IPS-18c (cell line): ENCODE measurements at regions not wholly inside any gene's neighbourhood (a gene's known extent, or its start where the extent isn't known, plus 50 kb on each side); places are given as distances from the start of the nearest gene placed in this dataset.

ENCODE experiments used
- H3K4me3 ChIP-seq: 2 replicates; pipeline ENCODE4 v1.7.0; 2013; ENCODE audit warnings: low read depth, mild to moderate bottlenecking, low read length, moderate library complexity; ENCODE audit not compliant: insufficient read depth
- H3K9me3 ChIP-seq: one replicate; pipeline ENCODE4 v1.6.1; 2013; ENCODE audit warnings: mild to moderate bottlenecking, low read length, moderate library complexity; ENCODE audit not compliant: control insufficient read depth, insufficient read depth

DNA sequence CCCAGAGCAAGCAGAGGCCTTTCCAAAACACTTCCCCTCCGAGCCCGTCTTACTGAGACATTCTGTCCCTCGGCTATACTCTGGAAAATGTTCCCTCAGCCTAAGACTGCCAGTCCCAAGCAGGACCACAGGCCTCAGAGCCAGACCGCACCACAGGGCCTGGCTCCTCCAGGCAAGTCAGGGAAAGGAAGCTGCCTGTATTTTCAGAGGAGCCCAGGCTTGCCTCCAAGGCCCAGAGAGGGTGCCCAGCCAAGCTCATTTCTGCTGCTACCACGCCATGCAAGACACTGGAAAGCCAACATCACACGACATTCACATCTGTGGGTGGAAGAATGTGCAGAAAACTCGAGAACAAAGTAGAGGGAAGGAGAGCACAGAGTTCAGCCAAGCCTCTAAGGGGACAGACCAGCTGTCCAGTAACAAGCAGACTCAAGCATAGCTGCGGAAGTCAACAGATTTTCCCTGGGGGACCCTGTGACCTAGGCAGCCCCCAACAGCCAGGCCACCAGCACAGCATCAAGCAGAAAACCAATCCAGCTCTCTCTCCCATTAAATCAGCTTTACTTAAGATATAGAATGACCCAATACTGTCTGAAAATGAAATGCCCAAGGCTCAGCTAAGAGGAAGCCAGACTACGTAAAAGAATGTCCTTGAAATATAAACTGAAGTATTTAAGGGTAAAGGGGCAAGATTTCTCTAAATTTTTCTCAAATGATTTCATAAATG is 123.9 kb downstream of the ZFP36L2 start:
- Histone ChIP-seq H3K4me3 (no peak overlapping the region), H3K9me3 (peaks cover 5% of the 10 kb centered on the region)

DNA sequence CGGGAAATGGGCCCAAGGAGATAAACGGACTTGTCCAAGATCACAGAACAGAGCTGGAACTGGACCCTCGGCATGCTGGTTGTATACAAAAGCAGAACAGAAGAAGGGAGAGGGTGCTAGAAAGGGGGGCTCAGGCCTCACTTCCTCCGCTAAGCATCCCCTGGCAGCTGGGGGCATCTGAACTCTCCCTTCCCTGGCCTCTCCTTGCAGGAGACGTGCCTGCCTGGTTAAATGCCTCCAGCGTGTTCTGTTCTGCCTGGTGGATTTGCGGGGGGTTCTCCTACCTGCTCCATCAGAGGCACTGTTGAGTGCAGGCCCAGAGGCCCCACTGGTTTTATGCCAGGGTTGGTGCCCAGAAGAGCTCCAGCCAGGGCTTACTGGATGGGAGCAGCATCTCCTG is 124.7 kb downstream of the ZFP36L2 start:
- Histone ChIP-seq H3K9me3 (peaks cover 5% of the 10 kb centered on the region), H3K4me3 (no peak overlapping the region; the same call in 1 of the 2 replicates)

- Histone ChIP-seq H3K9me3 (peaks cover 5% of the 10 kb centered on the region), H3K4me3 (peak overlapping the region; percentile 32; the same call in 1 of the 2 replicates)
Measured at GRCh38 chr2:43100883-43101662, 125.3 kb downstream of the ZFP36L2 start.

- Histone ChIP-seq H3K4me3 (no peak overlapping the region; the same call in 1 of the 2 replicates), H3K9me3 (peaks cover 5% of the 10 kb centered on the region)
Measured at GRCh38 chr2:43100362-43100882, 126.0 kb downstream of the ZFP36L2 start.

GRCh38 chr2:43099797-43100196 is 126.6 kb downstream of the ZFP36L2 start:
- H3K4me3 ChIP-seq: no peak overlapping the region
- H3K9me3 ChIP-seq: peaks cover 5% of the 10 kb centered on the region

GRCh38 chr2:43098539-43098938 is 127.9 kb downstream of the ZFP36L2 start:
- H3K4me3 ChIP-seq: no peak overlapping the region
- peaks cover 3% of the 10 kb centered on the region for H3K9me3 ChIP-seq

GRCh38 chr2:43097644-43098408 is 128.6 kb downstream of the ZFP36L2 start:
- peaks cover 3% of the 10 kb centered on the region for H3K9me3 ChIP-seq
- no peak overlapping the region for H3K4me3 ChIP-seq

GRCh38 chr2:43095533-43096295 is 130.7 kb downstream of the ZFP36L2 start:
- Histone ChIP-seq H3K9me3 (no peaks in the 10 kb centered on the region), H3K4me3 (no peak overlapping the region)

- Histone ChIP-seq H3K4me3 (no peak overlapping the region), H3K9me3 (no peaks in the 10 kb centered on the region)
Measured at GRCh38 chr2:43092520-43093179, 133.8 kb downstream of the ZFP36L2 start.

GRCh38 chr2:43090317-43090716 is 136.1 kb downstream of the ZFP36L2 start:
- Histone ChIP-seq H3K4me3 (no peak overlapping the region; the same call in 1 of the 2 replicates), H3K9me3 (no peaks in the 10 kb centered on the region)

DNA sequence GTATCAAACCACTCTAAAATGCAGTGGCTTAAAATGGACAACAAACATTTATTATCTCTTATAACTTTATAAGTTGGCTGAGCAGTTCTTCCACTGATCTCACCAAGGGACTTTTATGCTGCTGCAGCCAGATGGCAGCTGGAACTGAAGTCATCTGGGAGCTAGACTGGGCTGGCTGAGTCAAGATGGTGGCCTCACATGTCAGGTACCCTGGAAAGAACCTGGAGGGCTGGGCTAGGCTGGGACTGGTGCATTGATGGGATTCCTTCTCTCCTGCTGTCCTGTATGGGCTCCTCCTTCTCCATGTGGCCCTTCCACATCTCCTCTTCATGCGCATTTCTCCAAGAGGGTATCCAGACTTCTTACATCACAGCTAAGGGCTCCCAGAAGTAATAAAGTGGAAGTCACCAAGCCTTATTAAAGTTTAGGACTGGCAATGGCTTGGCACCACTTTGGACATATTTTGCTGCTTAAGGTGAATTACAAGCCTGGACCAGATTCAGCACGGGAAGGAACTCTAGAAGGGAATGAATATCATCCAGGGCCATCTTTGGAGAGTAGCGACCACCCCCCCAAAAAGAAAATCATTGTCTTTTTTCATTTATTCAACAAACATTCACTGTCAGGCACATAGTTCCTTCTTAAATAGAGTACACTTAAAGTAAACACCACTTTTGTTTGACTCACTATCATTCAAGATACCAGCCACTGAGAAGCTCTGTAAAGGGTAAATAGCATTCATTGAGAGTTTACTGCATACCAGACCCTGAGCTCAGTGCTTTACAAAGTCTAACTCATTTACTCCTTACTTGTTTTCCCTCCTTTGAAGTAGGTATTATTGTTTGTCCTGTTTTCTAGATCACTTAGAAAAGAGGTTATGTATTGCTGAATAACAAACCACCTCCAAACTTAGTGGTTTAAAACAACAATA is 138.0 kb downstream of the ZFP36L2 start:
- H3K4me3 ChIP-seq: no peak overlapping the region

GRCh38 chr2:43087413-43087812 is 139.0 kb downstream of the ZFP36L2 start:
- Histone ChIP-seq H3K4me3 (no peak overlapping the region), H3K9me3 (no peaks in the 10 kb centered on the region)

More for the DNA sequence above, 138.0 kb downstream of the ZFP36L2 start:
- no peaks in the 10 kb centered on the region for H3K9me3 ChIP-seq

DNA sequence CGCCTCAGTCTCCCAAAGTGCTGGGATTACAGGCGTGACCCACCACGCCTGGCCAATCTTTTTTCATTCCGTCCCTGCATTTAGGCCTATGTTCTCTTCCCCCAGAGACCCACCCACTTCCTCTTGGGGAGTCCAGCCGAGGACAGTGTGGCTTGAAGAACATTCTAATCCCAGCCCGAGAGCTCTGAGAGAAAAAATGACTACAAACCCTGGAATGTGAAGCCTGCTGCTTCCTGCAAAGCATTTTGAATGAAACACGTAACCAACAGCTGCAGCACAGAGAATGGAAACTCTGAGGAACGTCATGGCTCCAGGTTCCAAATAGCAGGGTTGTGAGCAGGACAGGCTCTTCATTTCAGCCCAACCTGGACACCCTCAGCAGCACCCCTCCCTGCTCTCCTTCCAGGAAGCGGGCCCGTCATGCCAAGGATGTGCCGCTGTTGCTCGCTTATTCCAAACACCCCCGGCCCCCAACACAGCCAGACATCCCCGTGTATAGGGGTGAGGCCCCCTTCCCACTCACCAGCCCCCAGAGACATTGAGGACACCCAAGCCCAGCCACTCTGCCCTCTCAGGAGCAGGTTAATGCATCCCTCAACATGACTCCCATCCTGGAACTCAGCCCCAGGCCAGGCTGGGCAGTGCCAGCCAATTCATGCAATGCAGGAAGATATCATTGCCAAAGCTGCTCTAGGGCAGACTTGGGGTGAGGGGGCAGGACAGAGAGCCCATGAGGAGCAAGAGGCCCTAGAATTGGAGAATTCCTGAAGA is 139.8 kb downstream of the ZFP36L2 start:
- Histone ChIP-seq H3K9me3 (no peaks in the 10 kb centered on the region), H3K4me3 (no peak overlapping the region)

GRCh38 chr2:43085929-43086328 is 140.5 kb downstream of the ZFP36L2 start:
- Histone ChIP-seq H3K4me3 (no peak overlapping the region), H3K9me3 (no peaks in the 10 kb centered on the region)

GRCh38 chr2:43085505-43085904 is 140.9 kb downstream of the ZFP36L2 start:
- no peaks in the 10 kb centered on the region for H3K9me3 ChIP-seq
- H3K4me3 ChIP-seq: no peak overlapping the region
